Neuronal stem cell (in vitro differentiated cells): ENCODE measurements at regions not wholly inside any gene's neighbourhood (a gene's known extent, or its start where the extent isn't known, plus 50 kb on each side); places are given as distances from the start of the nearest gene placed in this dataset.
A peak's percentile ranks its signal among the peaks of the same experiment; 100 is the strongest.

Experiments used
- DNase-seq: peaks from one replicate; pipeline ENCODE4 v3.0.0-alpha.2; 2013; ENCODE audit warnings: low spot score
- H2AFZ ChIP-seq: one replicate; pipeline ENCODE4 v1.6.1; 2013; ENCODE audit warnings: mild to moderate bottlenecking, low read length, inconsistent platforms
- H2AK5ac ChIP-seq: 2 replicates; pipeline ENCODE4 v1.6.1; 2013; ENCODE audit warnings: low read depth, mild to moderate bottlenecking, inconsistent platforms, low read length, moderate library complexity, mixed read lengths
- H2BK120ac ChIP-seq: 2 replicates; pipeline ENCODE4 v1.6.1; 2013; ENCODE audit warnings: low read depth, mild to moderate bottlenecking, inconsistent platforms, low read length, moderate library complexity, mixed read lengths
- H2BK12ac ChIP-seq: one replicate; pipeline ENCODE4 v1.6.1; 2013; ENCODE audit warnings: low read length, inconsistent platforms
- H2BK15ac ChIP-seq: 2 replicates; pipeline ENCODE4 v1.6.1; 2013; ENCODE audit warnings: mild to moderate bottlenecking, low read length, inconsistent platforms, mixed read lengths
- H2BK5ac ChIP-seq: one replicate; pipeline ENCODE4 v1.6.1; 2013; ENCODE audit warnings: inconsistent platforms, mild to moderate bottlenecking, low read length, moderate library complexity
- H3K14ac ChIP-seq: one replicate; pipeline ENCODE4 v1.6.1; 2013; ENCODE audit warnings: low read length, inconsistent platforms
- H3K18ac ChIP-seq: 2 replicates; pipeline ENCODE4 v1.6.1; 2013; ENCODE audit warnings: low read length, inconsistent platforms
- H3K23ac ChIP-seq: 2 replicates; pipeline ENCODE4 v1.6.1; 2013; ENCODE audit warnings: low read depth, mild to moderate bottlenecking, mixed read lengths, low read length, inconsistent platforms; ENCODE audit not compliant: poor library complexity
- H3K27ac ChIP-seq: replicated peaks from 3 replicates; pipeline ENCODE4 v1.5.1; 2013; ENCODE audit warnings: low read length, inconsistent platforms
- H3K27me3 ChIP-seq, 3 experiments: 2 replicates each; pipeline ENCODE4 v1.6.1; 2013; ENCODE audit warnings: low read length in 3 of 3, mild to moderate bottlenecking in 2 of 3, inconsistent platforms in 1 of 3, low read depth in 1 of 3, mixed read lengths in 1 of 3, moderate library complexity in 1 of 3; ENCODE audit not compliant: control insufficient read depth in 3 of 3, insufficient read depth in 3 of 3
- H3K36me3 ChIP-seq, 2 donors: replicated peaks in 1 of 2; 2 replicates each; pipeline ENCODE4 v1.6.1; 2013; ENCODE audit warnings: low read length in 2 of 2; ENCODE audit not compliant: control insufficient read depth in 2 of 2, insufficient read depth in 2 of 2
- H3K4ac ChIP-seq: 2 replicates; pipeline ENCODE4 v1.6.1; 2013; ENCODE audit warnings: inconsistent platforms, mild to moderate bottlenecking, low read length, moderate library complexity
- H3K4me1 ChIP-seq, 2 donors: 1 replicate in 1 of 2; 2 replicates in 1 of 2; pipeline ENCODE4 v1.6.1; 2013; ENCODE audit warnings: low read length in 2 of 2, low read depth in 1 of 2; ENCODE audit not compliant: control insufficient read depth in 2 of 2, insufficient read depth in 1 of 2
- H3K4me2 ChIP-seq: one replicate; pipeline ENCODE4 v1.6.1; 2013; ENCODE audit warnings: mild to moderate bottlenecking, low read length, inconsistent platforms; ENCODE audit not compliant: insufficient read depth, poor library complexity, severe bottlenecking
- H3K4me3 ChIP-seq, 2 donors: 2 replicates each; pipeline ENCODE4 v1.5.1; 2013; ENCODE audit warnings: low read length in 2 of 2, mild to moderate bottlenecking in 2 of 2, inconsistent platforms in 1 of 2, moderate library complexity in 1 of 2
- H3K79me1 ChIP-seq: one replicate; pipeline ENCODE4 v1.6.1; 2013; ENCODE audit warnings: low read depth, mild to moderate bottlenecking, inconsistent platforms, low read length, moderate library complexity
- H3K9ac ChIP-seq: one replicate; pipeline ENCODE4 v1.6.1; 2013; ENCODE audit warnings: mild to moderate bottlenecking, low read depth, low read length, inconsistent platforms; ENCODE audit not compliant: poor library complexity
- H3K9me3 ChIP-seq, 2 donors: replicated peaks in 1 of 2; 2 replicates each; pipeline versions ENCODE3 to v1.6.1; 2013; ENCODE audit warnings: low read length in 2 of 2, mild to moderate bottlenecking in 2 of 2, inconsistent platforms in 1 of 2, low read depth in 1 of 2, mixed read lengths in 1 of 2, moderate library complexity in 1 of 2; ENCODE audit not compliant: control insufficient read depth in 2 of 2, insufficient read depth in 1 of 2
- H4K8ac ChIP-seq: one replicate; pipeline ENCODE4 v1.6.1; 2013; ENCODE audit warnings: low read depth, mild to moderate bottlenecking, inconsistent platforms, low read length, moderate library complexity
- H4K91ac ChIP-seq: one replicate; pipeline ENCODE4 v1.6.1; 2013; ENCODE audit warnings: low read length, low read depth, mild to moderate bottlenecking, inconsistent platforms; ENCODE audit not compliant: poor library complexity
- WGBS, 2 donors: extraction: QIAGEN DNeasy Blood & Tissue Kit; methylation state at CpG; one replicate each; pipeline ENCODE4 v1.1.7; 2013; ENCODE audit warnings: missing lambda C conversion rate in 2 of 2, mixed read lengths in 1 of 2; ENCODE audit not compliant: insufficient read length in 2 of 2, insufficient replicate concordance in 1 of 2; ENCODE audit errors: extremely low coverage in 2 of 2; 5-methylcytosine and 5-hydroxymethylcytosine counted together

- Histone ChIP-seq H2BK12ac (no peak overlapping the region), H3K4me2 (no peak overlapping the region), H3K4me1 (peaks cover 0 to 4% of the 10 kb centered on the region in 2 donors), H3K18ac (no peak overlapping the region), H4K91ac (no peak overlapping the region), H3K27ac (no peak overlapping the region), H3K4ac (no peak overlapping the region), H3K23ac (no peak overlapping the region), H3K79me1 (no peaks in the 10 kb centered on the region), H3K4me3 (no peak overlapping the region), H3K27me3 (no peaks in the 10 kb centered on the region), H3K14ac (no peak overlapping the region), H3K36me3 (no peaks in the 10 kb centered on the region), H3K9me3 (peaks cover 5 to 12% of the 10 kb centered on the region in 2 donors), H2AK5ac (no peak overlapping the region), H2BK120ac (no peak overlapping the region), H3K9ac (no peak overlapping the region), H2BK5ac (no peak overlapping the region), H4K8ac (no peak overlapping the region), H2BK15ac (no peak overlapping the region), H2AFZ (no peak overlapping the region)
- no peak for DNase-seq
- WGBS, 2 donors: no CpG with 5 or more reads among the region's 2 CpGs
Measured at GRCh38 chr2:128727404-128727803, 408.7 kb upstream of the HS6ST1 start.

DNA sequence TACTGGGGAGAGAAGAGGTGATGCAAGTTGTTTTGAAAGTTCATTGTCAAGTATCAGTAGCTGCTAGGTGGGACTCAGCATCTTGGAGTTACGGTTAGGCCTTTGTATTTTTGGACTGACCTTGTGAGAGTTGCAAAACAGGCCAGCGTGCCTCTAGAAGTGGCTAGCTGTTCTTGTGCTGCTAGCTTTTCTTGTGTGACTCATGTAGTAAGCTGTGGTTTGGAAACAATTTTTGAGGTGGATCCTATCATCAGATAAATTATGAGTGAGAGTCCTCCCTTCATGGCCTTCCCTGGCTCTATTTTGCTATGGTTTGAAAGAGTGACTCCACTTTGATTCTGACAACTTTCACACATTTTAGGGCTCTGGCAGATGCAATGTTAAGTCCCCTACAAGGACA is 409.2 kb upstream of the HS6ST1 start:
- no peak overlapping the region for H3K9ac ChIP-seq
- H2AK5ac ChIP-seq: no peak overlapping the region
- H2AFZ ChIP-seq: peak overlapping the region; percentile 17
- no peaks in the 10 kb centered on the region for H3K79me1 ChIP-seq
- H3K9me3 ChIP-seq: peaks cover 5 to 12% of the 10 kb centered on the region in 2 donors
- no CpG with 5 or more reads among the region's 2 CpGs for WGBS, 2 donors
- H4K8ac ChIP-seq: no peak overlapping the region
- no peak overlapping the region for H2BK5ac ChIP-seq
- H3K27me3 ChIP-seq: no peaks in the 10 kb centered on the region
- no peak overlapping the region for H2BK15ac ChIP-seq
- peaks cover 0 to 4% of the 10 kb centered on the region in 2 donors for H3K4me1 ChIP-seq
- no peak overlapping the region for H3K4me2 ChIP-seq
- no peak overlapping the region for H2BK12ac ChIP-seq
- H3K14ac ChIP-seq: no peak overlapping the region
- no peak overlapping the region for H4K91ac ChIP-seq
- no peak overlapping the region for H3K4ac ChIP-seq
- DNase-seq: no peak
- H3K4me3 ChIP-seq: no peak overlapping the region
- no peak overlapping the region for H2BK120ac ChIP-seq
- H3K23ac ChIP-seq: no peak overlapping the region
- H3K36me3 ChIP-seq: no peaks in the 10 kb centered on the region
- H3K27ac ChIP-seq: no peak overlapping the region
- no peak overlapping the region for H3K18ac ChIP-seq

DNA sequence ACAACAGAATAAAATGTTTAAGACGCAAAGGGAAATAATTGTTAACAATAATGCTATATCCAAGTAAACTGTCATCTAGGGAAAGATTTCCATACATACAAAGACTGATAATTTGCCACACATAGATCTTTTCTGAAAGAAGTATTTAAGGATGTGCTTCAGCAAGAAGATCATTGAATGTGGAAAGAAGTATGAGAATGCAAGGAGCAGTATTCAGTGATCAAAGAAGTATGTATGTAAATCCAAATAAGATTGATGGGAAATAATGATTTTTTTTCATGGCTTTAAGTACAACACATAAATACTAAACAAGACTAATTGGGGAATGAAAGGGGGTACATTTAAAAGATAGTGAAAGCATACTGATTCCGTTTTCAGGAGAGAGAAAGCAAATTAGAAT is 410.4 kb upstream of the HS6ST1 start:
- no peak overlapping the region for H3K14ac ChIP-seq
- no peak overlapping the region for H3K9ac ChIP-seq
- H4K8ac ChIP-seq: no peak overlapping the region
- no peak for DNase-seq
- H2AK5ac ChIP-seq: no peak overlapping the region
- no peak overlapping the region for H2BK15ac ChIP-seq
- H3K79me1 ChIP-seq: no peaks in the 10 kb centered on the region
- H3K4ac ChIP-seq: no peak overlapping the region
- H3K4me1 ChIP-seq: peaks cover 2 to 4% of the 10 kb centered on the region in 2 donors
- no peak overlapping the region for H2BK5ac ChIP-seq
- no peaks in the 10 kb centered on the region for H3K36me3 ChIP-seq
- H3K23ac ChIP-seq: no peak overlapping the region
- H2BK120ac ChIP-seq: no peak overlapping the region
- no peak overlapping the region for H3K18ac ChIP-seq
- H2BK12ac ChIP-seq: no peak overlapping the region
- WGBS, 2 donors: no CpG with 5 or more reads among the region's 2 CpGs
- H3K27me3 ChIP-seq: no peaks in the 10 kb centered on the region
- H2AFZ ChIP-seq: no peak overlapping the region
- H3K4me2 ChIP-seq: no peak overlapping the region
- no peak overlapping the region for H3K4me3 ChIP-seq
- H3K9me3 ChIP-seq: peaks cover 5 to 12% of the 10 kb centered on the region in 2 donors
- no peak overlapping the region for H4K91ac ChIP-seq
- no peak overlapping the region for H3K27ac ChIP-seq

DNA sequence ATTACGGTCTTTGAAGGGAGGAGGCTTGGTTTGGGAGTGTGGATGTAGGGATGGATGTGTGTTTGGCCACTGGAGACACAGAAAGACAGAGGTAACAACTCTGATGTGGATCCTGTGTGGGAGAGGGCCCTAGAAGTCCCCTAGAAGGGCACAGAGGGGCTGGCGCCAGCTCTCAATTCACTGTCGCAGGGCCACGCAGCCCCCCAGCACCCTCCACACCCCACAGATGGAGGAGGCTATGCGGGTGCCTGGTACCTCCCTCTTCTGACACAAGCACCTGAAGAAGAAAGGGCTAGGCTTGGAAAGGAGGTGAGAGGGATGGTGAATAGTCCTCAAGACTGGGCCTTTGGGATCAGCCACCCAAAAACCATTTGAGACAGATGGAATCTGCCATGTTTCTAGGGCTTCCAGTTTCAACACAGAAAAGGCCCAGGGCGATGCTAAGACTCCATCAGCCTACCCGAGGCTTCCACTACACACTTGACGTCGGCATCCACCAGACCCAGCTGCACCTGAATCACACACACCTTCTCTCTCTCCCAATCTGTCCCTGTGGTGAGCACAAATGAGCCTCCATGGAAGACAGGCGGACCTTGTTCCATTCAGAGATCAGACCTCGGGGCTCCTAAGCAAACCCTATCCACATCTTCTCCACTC is 413.5 kb upstream of the HS6ST1 start:
- no CpG with 5 or more reads among the region's 11 CpGs for WGBS, 2 donors
- H2BK5ac ChIP-seq: no peak overlapping the region
- H3K9me3 ChIP-seq: peaks cover 5 to 17% of the 10 kb centered on the region in 2 donors
- H3K23ac ChIP-seq: no peak overlapping the region
- H3K14ac ChIP-seq: no peak overlapping the region
- no peak overlapping the region for H3K4me2 ChIP-seq
- H3K27me3 ChIP-seq: no peaks in the 10 kb centered on the region
- no peak overlapping the region for H4K91ac ChIP-seq
- no peak overlapping the region for H3K18ac ChIP-seq
- H3K36me3 ChIP-seq: no peaks in the 10 kb centered on the region
- no peak overlapping the region for H2AFZ ChIP-seq
- H4K8ac ChIP-seq: no peak overlapping the region
- no peak overlapping the region for H2AK5ac ChIP-seq
- H2BK15ac ChIP-seq: no peak overlapping the region
- H2BK120ac ChIP-seq: no peak overlapping the region
- no peaks in the 10 kb centered on the region for H3K79me1 ChIP-seq
- H3K27ac ChIP-seq: no peak overlapping the region
- H3K9ac ChIP-seq: no peak overlapping the region
- H3K4me1 ChIP-seq: peaks cover 2 to 8% of the 10 kb centered on the region in 2 donors
- no peak for DNase-seq
- H2BK12ac ChIP-seq: no peak overlapping the region
- H3K4ac ChIP-seq: no peak overlapping the region
- no peak overlapping the region for H3K4me3 ChIP-seq
